ENCODE measurements at regions not wholly inside any gene's neighbourhood (a gene's known extent, or its start where the extent isn't known, plus 50 kb on each side); places are given as distances from the start of the nearest gene placed in this dataset.

GRCh38 chr10:71084818-71085126 lies 127.6 kb upstream of the UNC5B start:
- no peaks in the 10 kb centered on the region for H3K79me2 ChIP-seq (ENCODE audit: control insufficient read depth, insufficient read depth, low read length)
- no peak overlapping the region for H3K4me2 ChIP-seq (replicated peaks; ENCODE audit: low read depth, low read length, poor library complexity, severe bottlenecking)
- H4K20me1 ChIP-seq (ENCODE audit: control insufficient read depth, insufficient read depth, low read length, poor library complexity, severe bottlenecking), result no peaks in the 10 kb centered on the region
- intact Hi-C loops (cut with micrococcal nuclease), result no loop called here
- TF ChIP-seq CTCF (IDR thresholded peaks at IDR 0.05) (no peak), EZH2 (IDR thresholded peaks at IDR 0.05; ENCODE audit: borderline replicate concordance, insufficient read depth, low read depth, low read length, poor library complexity, severe bottlenecking) (no peak)
- Mint-ChIP-seq H3K27me3 (no peaks in the 10 kb centered on the region), H3K9me3 (ENCODE audit: insufficient read depth) (no peaks in the 10 kb centered on the region), H3K27ac (no peak overlapping the region), H3K4me1 (no peaks in the 10 kb centered on the region), H3K4me3 (no peak overlapping the region)
- H3K27me3 ChIP-seq (replicated peaks in 1 of 4; ENCODE audit: control extremely low read depth in 1 of 4, control insufficient read depth in 3 of 4, insufficient read depth in 4 of 4, low read length in 3 of 4), result no peaks in the 10 kb centered on the region
- H3K4me3 ChIP-seq (ENCODE audit: control extremely low read depth in 1 of 5, extremely low read depth in 1 of 5, insufficient read depth in 1 of 5, low read depth in 2 of 5, low read length in 4 of 5), result no peak overlapping the region
- DNase-seq (no peak), ATAC-seq (ENCODE audit: low read depth) (no peak)
- ChIA-PET POLR2A (no interaction called here), CTCF (no interaction called here)
- H2AFZ ChIP-seq (ENCODE audit: insufficient read depth, low read depth, low read length, poor library complexity, severe bottlenecking), result no peak overlapping the region
- H3K9me3 ChIP-seq (ENCODE audit: control extremely low read depth in 1 of 3, control insufficient read depth in 2 of 3, insufficient read depth in 1 of 3, low read length in 2 of 3), result no peaks in the 10 kb centered on the region
- no peaks in the 10 kb centered on the region for H3K4me1 ChIP-seq (ENCODE audit: control insufficient read depth in 2 of 2, insufficient read depth in 2 of 2, low read length in 2 of 2)
- H3K9ac ChIP-seq (ENCODE audit: low read length), result no peak overlapping the region
- WGBS (ENCODE audit: insufficient coverage), result 96% methylated on average over 2 of the region's 2 CpGs
- no peak overlapping the region for H3K27ac ChIP-seq (ENCODE audit: low read length in 2 of 2)
- no peaks in the 10 kb centered on the region for H3K36me3 ChIP-seq (replicated peaks in 1 of 2; ENCODE audit: control extremely low read depth in 1 of 2, control insufficient read depth in 1 of 2, extremely low read depth in 1 of 2, insufficient read depth in 2 of 2, low read length in 1 of 2)

- Histone ChIP-seq H3K4me1 (ENCODE audit: control insufficient read depth in 2 of 2, insufficient read depth in 2 of 2, low read length in 2 of 2) (no peaks in the 10 kb centered on the region), H2AFZ (ENCODE audit: insufficient read depth, low read depth, low read length, poor library complexity, severe bottlenecking) (no peak overlapping the region), H3K9me3 (ENCODE audit: control extremely low read depth in 1 of 3, control insufficient read depth in 2 of 3, insufficient read depth in 1 of 3, low read length in 2 of 3) (no peaks in the 10 kb centered on the region), H3K36me3 (replicated peaks in 1 of 2; ENCODE audit: control extremely low read depth in 1 of 2, control insufficient read depth in 1 of 2, extremely low read depth in 1 of 2, insufficient read depth in 2 of 2, low read length in 1 of 2) (no peaks in the 10 kb centered on the region), H3K27ac (ENCODE audit: low read length in 2 of 2) (no peak overlapping the region), H3K79me2 (ENCODE audit: control insufficient read depth, insufficient read depth, low read length) (no peaks in the 10 kb centered on the region), H3K27me3 (replicated peaks in 1 of 4; ENCODE audit: control extremely low read depth in 1 of 4, control insufficient read depth in 3 of 4, insufficient read depth in 4 of 4, low read length in 3 of 4) (no peaks in the 10 kb centered on the region), H4K20me1 (ENCODE audit: control insufficient read depth, insufficient read depth, low read length, poor library complexity, severe bottlenecking) (no peaks in the 10 kb centered on the region), H3K4me3 (ENCODE audit: control extremely low read depth in 1 of 5, extremely low read depth in 1 of 5, insufficient read depth in 1 of 5, low read depth in 2 of 5, low read length in 4 of 5) (no peak overlapping the region), H3K9ac (ENCODE audit: low read length) (no peak overlapping the region), H3K4me2 (replicated peaks; ENCODE audit: low read depth, low read length, poor library complexity, severe bottlenecking) (no peak overlapping the region)
- no peak for DNase-seq
- intact Hi-C loops (cut with micrococcal nuclease), result no loop called here
- 80% methylated on average over 17 of the region's 18 CpGs for WGBS (ENCODE audit: insufficient coverage)
- Mint-ChIP-seq H3K4me1 (no peaks in the 10 kb centered on the region), H3K9me3 (ENCODE audit: insufficient read depth) (no peaks in the 10 kb centered on the region), H3K27me3 (no peaks in the 10 kb centered on the region), H3K27ac (no peak overlapping the region), H3K4me3 (no peak overlapping the region)
- CTCF ChIA-PET, result no interaction called here
- TF ChIP-seq CTCF (IDR thresholded peaks at IDR 0.05) (no peak), EZH2 (IDR thresholded peaks at IDR 0.05; ENCODE audit: borderline replicate concordance, insufficient read depth, low read depth, low read length, poor library complexity, severe bottlenecking) (no peak)
- POLR2A ChIA-PET, result no interaction called here
- ATAC-seq (ENCODE audit: low read depth), result no peak
Observed at GRCh38 chr10:71085689-71086438, 126.5 kb upstream of the UNC5B start.
